Ovary (tissue), 7 donors: ENCODE measurements at regions not wholly inside any gene's neighbourhood (a gene's known extent, or its start where the extent isn't known, plus 50 kb on each side); places are given as distances from the start of the nearest gene placed in this dataset.

Source experiments
- DNase-seq, 5 donors: peaks; one replicate each; pipeline ENCODE4 v3.0.0-alpha.2; 2019 to 2020
- H3K27ac ChIP-seq, 2 donors: fragments of 200-600 bp; one replicate each; pipeline versions ENCODE4 v1.5.1 to v1.8.0; 2019 to 2022
- H3K27me3 ChIP-seq: fragments of 200-600 bp; one replicate; pipeline ENCODE4 v1.8.0; 2022
- H3K36me3 ChIP-seq: fragments of 200-600 bp; sonication (generic); one replicate; pipeline ENCODE4 v1.5.1; 2019
- H3K4me1 ChIP-seq: one replicate; pipeline ENCODE4 v1.8.1; 2013; ENCODE audit warnings: mild to moderate bottlenecking, moderate library complexity; ENCODE audit not compliant: insufficient read depth
- H3K4me3 ChIP-seq: fragments of 200-600 bp; sonication (generic); one replicate; pipeline ENCODE4 v1.5.1; 2017
- H3K9me3 ChIP-seq, 2 donors: fragments of 200-600 bp in 1 of 2; sonication (generic) in 1 of 2; one replicate each; pipeline versions ENCODE4 v1.5.1 to v1.8.1; 2013 to 2019; ENCODE audit warnings: mild to moderate bottlenecking in 1 of 2, moderate library complexity in 1 of 2
- EP300 ChIP-seq: sonication (generic); formaldehyde crosslinking; IDR thresholded peaks from one replicate; pipeline ENCODE4 v1.6.1; 2017; ENCODE audit warnings: antibody characterized with exemption
- POLR2A ChIP-seq: fragments of 450-650 bp; IDR thresholded peaks from one replicate; pipeline ENCODE4 v1.6.1; 2017; ENCODE audit warnings: antibody characterized with exemption, mild to moderate bottlenecking, moderate library complexity
- WGBS, 3 donors: extraction: QIAGEN DNeasy Blood & Tissue Kit in 1 of 3; methylation state at CpG; one replicate each; pipeline versions ENCODE4 v1.1.5 to v1.1.7; 2013 to 2017; 5-methylcytosine and 5-hydroxymethylcytosine counted together
- intact Hi-C, 4 donors: fragments of 100-400 bp; cut with DNase I; formaldehyde crosslinking; loops; one replicate each; pipeline versions ENCODE4 v1.11.0 to v1.15.1; 2022 to 2023
- TF ChIP-seq, protein P1 (sequence below), 3 donors: fragments of 450-650 bp in 2 of 3; fragments of 200-600 bp in 1 of 3; IDR thresholded peaks; one replicate each; pipeline versions ENCODE4 v1.5.1 to v1.8.0; 2016 to 2022; ENCODE audit warnings: antibody characterized with exemption in 3 of 3, mild to moderate bottlenecking in 1 of 3
- donor health status: DM: no; HTN: no; CAD: no; lungs with moderate emphysema.
- donor health status: DM: no; HTN: no; CAD: no.
- donor health status: Bipolar disorder and iron deficiency.
- donor health status: DM: no; HTN: no; CAD: no.
- donor health status: DM: yes; HTN: yes; CAD: no.

DNA sequence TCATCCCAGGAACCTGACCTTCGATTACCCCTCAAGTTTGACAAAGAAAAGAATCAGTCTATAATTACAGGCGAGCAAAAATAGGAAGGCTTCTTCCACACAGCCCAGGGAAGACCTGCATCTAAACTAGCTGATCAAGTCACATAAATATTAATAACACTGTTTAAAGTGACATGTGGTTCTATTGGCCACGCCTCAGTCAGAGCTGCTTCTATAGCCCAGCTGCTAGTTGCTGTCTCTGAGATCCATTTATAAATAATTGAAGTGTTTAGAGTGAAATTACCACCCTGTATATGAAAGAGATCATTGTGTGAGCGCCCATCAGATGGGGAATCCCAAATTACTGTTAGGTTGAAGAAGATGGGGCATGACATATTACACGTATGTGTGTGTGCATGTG lies 426.0 kb downstream of the CDH2 start:
- WGBS, 3 donors = 88 to 91% (median 90%) methylated on average over 5 of the region's 5 CpGs
- H3K27ac ChIP-seq = no peak overlapping the region
- TF ChIP-seq EP300 (no peak), POLR2A (no peak)
- TF ChIP-seq, protein P1, sequence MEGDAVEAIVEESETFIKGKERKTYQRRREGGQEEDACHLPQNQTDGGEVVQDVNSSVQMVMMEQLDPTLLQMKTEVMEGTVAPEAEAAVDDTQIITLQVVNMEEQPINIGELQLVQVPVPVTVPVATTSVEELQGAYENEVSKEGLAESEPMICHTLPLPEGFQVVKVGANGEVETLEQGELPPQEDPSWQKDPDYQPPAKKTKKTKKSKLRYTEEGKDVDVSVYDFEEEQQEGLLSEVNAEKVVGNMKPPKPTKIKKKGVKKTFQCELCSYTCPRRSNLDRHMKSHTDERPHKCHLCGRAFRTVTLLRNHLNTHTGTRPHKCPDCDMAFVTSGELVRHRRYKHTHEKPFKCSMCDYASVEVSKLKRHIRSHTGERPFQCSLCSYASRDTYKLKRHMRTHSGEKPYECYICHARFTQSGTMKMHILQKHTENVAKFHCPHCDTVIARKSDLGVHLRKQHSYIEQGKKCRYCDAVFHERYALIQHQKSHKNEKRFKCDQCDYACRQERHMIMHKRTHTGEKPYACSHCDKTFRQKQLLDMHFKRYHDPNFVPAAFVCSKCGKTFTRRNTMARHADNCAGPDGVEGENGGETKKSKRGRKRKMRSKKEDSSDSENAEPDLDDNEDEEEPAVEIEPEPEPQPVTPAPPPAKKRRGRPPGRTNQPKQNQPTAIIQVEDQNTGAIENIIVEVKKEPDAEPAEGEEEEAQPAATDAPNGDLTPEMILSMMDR (IDR thresholded peaks at IDR 0.05) = no peak
- no peak overlapping the region for H3K4me3 ChIP-seq
- no peaks in the 10 kb centered on the region for H3K27me3 ChIP-seq
- no peaks in the 10 kb centered on the region for H3K36me3 ChIP-seq
- H3K9me3 ChIP-seq = no peaks in the 10 kb centered on the region
- no peak for DNase-seq
- intact Hi-C loops = no loop called here
- no peaks in the 10 kb centered on the region for H3K4me1 ChIP-seq

DNA sequence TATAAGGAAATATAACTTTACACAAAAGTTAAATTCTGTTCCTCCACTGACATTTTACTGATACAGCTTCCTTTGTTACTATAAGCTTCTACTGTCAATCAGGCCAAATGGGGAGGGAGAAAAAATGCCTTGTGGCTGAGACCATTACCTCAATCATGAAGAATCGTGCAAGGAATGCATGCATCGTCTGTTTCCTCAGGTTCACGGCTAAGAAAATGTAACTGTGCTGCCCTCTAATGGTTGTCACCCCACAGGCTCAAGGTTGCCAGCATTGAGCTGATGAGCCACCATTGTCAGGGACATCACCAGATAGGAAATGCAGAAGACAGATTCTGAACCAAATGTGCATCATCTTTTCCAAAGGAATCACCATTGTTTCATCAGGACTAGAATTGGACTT lies 426.9 kb downstream of the CDH2 start:
- H3K4me3 ChIP-seq = no peak overlapping the region
- H3K36me3 ChIP-seq = no peaks in the 10 kb centered on the region
- WGBS, 3 donors = 9 to 15% (median 9%) methylated on average over 3 of the region's 3 CpGs
- H3K9me3 ChIP-seq = no peaks in the 10 kb centered on the region
- H3K27me3 ChIP-seq = no peaks in the 10 kb centered on the region
- no peaks in the 10 kb centered on the region for H3K4me1 ChIP-seq
- DNase-seq = no peak
- intact Hi-C loops = no loop called here
- TF ChIP-seq EP300 (no peak), POLR2A (no peak)
- TF ChIP-seq, protein P1 (IDR thresholded peaks at IDR 0.05) = no peak
- no peak overlapping the region for H3K27ac ChIP-seq

DNA sequence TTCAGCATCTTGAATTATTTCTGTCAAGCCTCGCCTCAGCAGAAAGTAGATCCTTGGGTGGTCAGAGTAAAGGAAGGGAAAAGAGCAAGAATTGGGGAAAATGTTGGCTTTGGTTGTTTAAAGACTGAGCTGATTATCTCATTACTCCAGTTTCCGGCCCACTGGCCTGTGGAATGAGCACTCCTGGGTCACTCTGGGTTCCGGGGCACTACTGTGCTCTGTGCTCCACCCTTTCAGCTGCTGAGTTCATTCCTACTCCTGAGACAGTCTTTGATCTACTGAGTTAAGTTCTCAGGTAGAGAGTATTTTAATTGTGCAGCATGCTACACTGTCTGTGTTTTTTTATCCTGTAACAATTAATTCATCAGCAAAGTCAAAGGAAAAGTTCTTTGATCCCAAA lies 427.7 kb downstream of the CDH2 start:
- intact Hi-C loops = no loop called here
- no peaks in the 10 kb centered on the region for H3K27me3 ChIP-seq
- no peaks in the 10 kb centered on the region for H3K4me1 ChIP-seq
- no peaks in the 10 kb centered on the region for H3K9me3 ChIP-seq
- TF ChIP-seq, protein P1 (IDR thresholded peaks at IDR 0.05) = no peak
- TF ChIP-seq POLR2A (no peak), EP300 (no peak)
- 66 to 70% (median 67%) methylated on average over 3 of the region's 3 CpGs for WGBS, 3 donors
- H3K27ac ChIP-seq = no peak overlapping the region
- H3K36me3 ChIP-seq = no peaks in the 10 kb centered on the region
- H3K4me3 ChIP-seq = no peak overlapping the region
- no peak for DNase-seq

DNA sequence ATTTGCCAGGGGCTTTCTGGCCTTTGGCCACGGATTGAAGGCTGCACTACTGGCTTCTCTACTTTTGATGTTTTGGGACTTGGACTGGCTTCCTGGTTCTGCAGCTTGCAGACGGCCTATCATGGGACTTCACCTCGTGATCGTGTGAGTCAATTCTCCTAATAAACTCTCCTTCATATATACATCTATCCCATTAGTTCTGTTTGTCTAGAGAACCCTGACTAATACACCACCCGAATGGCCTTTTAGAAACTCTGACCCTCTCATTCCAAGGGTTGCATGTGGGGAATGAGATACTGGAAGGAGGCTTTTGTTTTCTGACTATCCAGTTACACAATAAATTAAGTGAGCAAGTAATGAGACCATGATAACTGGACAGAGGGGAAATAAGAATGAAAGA lies 430.7 kb downstream of the CDH2 start:
- no peaks in the 10 kb centered on the region for H3K36me3 ChIP-seq
- H3K27me3 ChIP-seq = no peaks in the 10 kb centered on the region
- no peak for DNase-seq
- no peaks in the 10 kb centered on the region for H3K4me1 ChIP-seq
- no peak overlapping the region for H3K4me3 ChIP-seq
- no peak overlapping the region for H3K27ac ChIP-seq
- no peak for TF ChIP-seq EP300
- no peak for TF ChIP-seq POLR2A
- H3K9me3 ChIP-seq = no peaks in the 10 kb centered on the region
- intact Hi-C loops = no loop called here
- 79 to 87% (median 84%) methylated on average over 5 of the region's 5 CpGs for WGBS, 3 donors

DNA sequence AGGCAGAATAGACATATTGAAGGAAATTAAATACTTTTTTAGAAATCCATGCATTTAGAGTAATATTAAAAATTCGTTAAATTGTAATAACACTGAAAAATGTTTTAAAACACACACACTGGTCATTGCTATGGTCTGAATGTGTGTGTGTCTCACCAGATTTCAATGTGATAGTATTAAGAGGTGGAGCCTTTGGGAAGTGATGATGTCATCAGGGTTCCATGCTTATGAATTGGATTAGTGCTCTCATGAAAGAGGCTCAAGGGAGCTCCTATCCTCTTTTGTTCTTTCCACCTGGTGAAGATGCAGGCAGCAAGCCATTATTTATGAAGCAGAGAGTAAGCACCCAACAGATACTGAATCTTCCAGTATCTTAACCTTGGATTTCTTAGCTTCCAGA lies 441.8 kb downstream of the CDH2 start:
- Histone ChIP-seq H3K4me1 (no peaks in the 10 kb centered on the region), H3K27ac (no peak overlapping the region), H3K4me3 (no peak overlapping the region), H3K36me3 (no peaks in the 10 kb centered on the region), H3K9me3 (no peaks in the 10 kb centered on the region), H3K27me3 (peaks cover 2% of the 10 kb centered on the region)
- DNase-seq = no peak
- 90 to 96% (median 93%) methylated on average over 1 of the region's 1 CpG for WGBS, 3 donors
- intact Hi-C loops = no loop called here
- no peak for TF ChIP-seq POLR2A
- TF ChIP-seq, protein P1 (IDR thresholded peaks at IDR 0.05) = no peak
- no peak for TF ChIP-seq EP300
